ENCODE measurements at regions not wholly inside any gene's neighbourhood (a gene's known extent, or its start where the extent isn't known, plus 50 kb on each side); places are given as distances from the start of the nearest gene placed in this dataset.

- FAIRE-seq: no peak
- Histone ChIP-seq H3K9me3 (ENCODE audit: low read length) (no peaks in the 10 kb centered on the region), H3K27ac (ENCODE audit: extremely low read length, insufficient read depth, low read length) (peak overlapping the region; percentile 49), H3K4me2 (ENCODE audit: low read depth, low read length) (no peak overlapping the region), H3K36me3 (replicated peaks in 1 of 2; ENCODE audit: control insufficient read depth in 1 of 2, insufficient read depth in 2 of 2, low read length in 2 of 2) (no peaks in the 10 kb centered on the region; a peak in 1 of 5 replicates), H3K27me3 (ENCODE audit: control insufficient read depth in 1 of 2, insufficient read depth in 2 of 2, low read length in 2 of 2) (no peaks in the 10 kb centered on the region), H4K20me1 (ENCODE audit: insufficient read depth, low read length) (no peaks in the 10 kb centered on the region), H2AFZ (ENCODE audit: low read length) (no peak overlapping the region), H3K9ac (ENCODE audit: insufficient read depth, low read depth, low read length) (no peak overlapping the region), H3K4me1 (ENCODE audit: insufficient read depth, low read length) (peaks cover 25% of the 10 kb centered on the region), H3K79me2 (ENCODE audit: insufficient read depth, low read length) (no peaks in the 10 kb centered on the region), H3K4me3 (replicated peaks in 1 of 3; ENCODE audit: insufficient read depth in 1 of 3, low read depth in 2 of 3, low read length in 3 of 3) (no peak overlapping the region)
- CTCF ChIA-PET (ENCODE audit: low intra/inter-chr PET ratio, low total read pairs): no interaction called here
- DNase-seq (ENCODE audit: low spot score): no peak
- intact Hi-C loops (cut with micrococcal nuclease; ENCODE audit: unreplicated experiment) (no loop called here), in situ Hi-C loops (cut with HindIII; ENCODE audit: extremely low pct_ligation_motif_present, low pct_unique_long_range_greater_than_20kb) (no loop called here)
- WGBS (ENCODE audit: low lambda C conversion rate): 98% methylated on average over 7 of the region's 7 CpGs
- TF ChIP-seq ZNF577 (CRISPR knock-in tag; IDR thresholded peaks at IDR 0.05; ENCODE audit: borderline replicate concordance, low read depth) (no peak), NCOR1 (IDR thresholded peaks at IDR 0.05; ENCODE audit: borderline replicate concordance, low read length) (no peak), ZSCAN12 (CRISPR knock-in tag; IDR thresholded peaks at IDR 0.05) (no peak), NR3C1 (CRISPR knock-in tag; IDR thresholded peaks at IDR 0.05) (no peak), RXRB (CRISPR knock-in tag; IDR thresholded peaks at IDR 0.05; ENCODE audit: borderline replicate concordance) (no peak), RBM22 (optimal IDR thresholded peaks at IDR 0.05; ENCODE audit: low read length) (no peak)
- TF ChIP-seq, protein P1, sequence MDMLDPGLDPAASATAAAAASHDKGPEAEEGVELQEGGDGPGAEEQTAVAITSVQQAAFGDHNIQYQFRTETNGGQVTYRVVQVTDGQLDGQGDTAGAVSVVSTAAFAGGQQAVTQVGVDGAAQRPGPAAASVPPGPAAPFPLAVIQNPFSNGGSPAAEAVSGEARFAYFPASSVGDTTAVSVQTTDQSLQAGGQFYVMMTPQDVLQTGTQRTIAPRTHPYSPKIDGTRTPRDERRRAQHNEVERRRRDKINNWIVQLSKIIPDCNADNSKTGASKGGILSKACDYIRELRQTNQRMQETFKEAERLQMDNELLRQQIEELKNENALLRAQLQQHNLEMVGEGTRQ (IDR thresholded peaks at IDR 0.05; ENCODE audit: low read depth, low read length): no peak
- TF ChIP-seq, protein P1 (CRISPR knock-in tag; IDR thresholded peaks at IDR 0.05; ENCODE audit: borderline replicate concordance): no peak
- BruUV-seq (replicated peaks): no TSS peak
- ATAC-seq: no peak
- POLR2A ChIA-PET: no interaction called here
Observed at GRCh38 chr18:23311351-23312121, 141.6 kb upstream of the RIOK3 start.
